ENCODE measurements at regions not wholly inside any gene's neighbourhood (a gene's known extent, or its start where the extent isn't known, plus 50 kb on each side); places are given as distances from the start of the nearest gene placed in this dataset.

DNA sequence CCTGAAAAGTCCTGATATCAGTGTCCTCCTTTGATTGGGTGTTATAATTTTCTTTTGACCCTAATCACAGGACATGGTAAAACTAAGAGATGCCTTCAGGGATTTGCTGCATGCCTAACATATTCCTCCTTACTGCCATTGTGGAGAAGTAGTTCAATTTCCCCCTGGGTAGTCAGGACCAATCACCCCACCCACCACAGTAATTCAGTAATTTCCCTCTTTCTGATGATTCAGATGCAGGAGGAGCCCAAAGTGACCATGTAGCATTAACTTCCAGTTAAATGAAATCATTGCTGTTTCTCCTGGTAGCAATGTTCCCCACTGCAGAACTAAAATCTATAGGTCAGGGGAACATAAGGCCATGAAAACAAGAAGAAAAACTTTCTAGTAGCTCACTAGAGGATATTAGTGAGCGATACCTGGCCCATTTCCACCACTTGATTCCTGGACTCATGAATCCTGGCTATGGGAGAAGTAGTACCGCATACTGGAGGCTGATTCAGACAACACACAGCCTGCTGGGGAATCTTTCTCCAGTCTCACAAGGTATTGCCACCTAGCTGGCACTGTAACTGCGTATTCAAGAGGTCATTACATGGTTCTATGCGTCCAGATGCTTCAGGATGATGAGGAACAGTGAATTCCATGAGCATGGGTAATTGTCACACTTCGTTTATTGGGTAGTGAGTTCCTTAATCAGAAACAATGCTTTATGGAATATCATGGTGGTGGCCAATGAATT lies 561.2 kb downstream of the HAO1 start:
- Mint-ChIP-seq H3K27ac (ENCODE audit: unreplicated experiment) (no peak overlapping the region), H3K4me3 (ENCODE audit: unreplicated experiment) (no peak overlapping the region), H3K27me3 (ENCODE audit: unreplicated experiment) (no peaks in the 10 kb centered on the region), H3K4me1 (ENCODE audit: low read depth, unreplicated experiment) (no peaks in the 10 kb centered on the region), H3K9me3 (ENCODE audit: unreplicated experiment) (no peaks in the 10 kb centered on the region), H3K36me3 (ENCODE audit: unreplicated experiment) (no peaks in the 10 kb centered on the region)
- no peak for DNase-seq
- TF ChIP-seq, protein P1, sequence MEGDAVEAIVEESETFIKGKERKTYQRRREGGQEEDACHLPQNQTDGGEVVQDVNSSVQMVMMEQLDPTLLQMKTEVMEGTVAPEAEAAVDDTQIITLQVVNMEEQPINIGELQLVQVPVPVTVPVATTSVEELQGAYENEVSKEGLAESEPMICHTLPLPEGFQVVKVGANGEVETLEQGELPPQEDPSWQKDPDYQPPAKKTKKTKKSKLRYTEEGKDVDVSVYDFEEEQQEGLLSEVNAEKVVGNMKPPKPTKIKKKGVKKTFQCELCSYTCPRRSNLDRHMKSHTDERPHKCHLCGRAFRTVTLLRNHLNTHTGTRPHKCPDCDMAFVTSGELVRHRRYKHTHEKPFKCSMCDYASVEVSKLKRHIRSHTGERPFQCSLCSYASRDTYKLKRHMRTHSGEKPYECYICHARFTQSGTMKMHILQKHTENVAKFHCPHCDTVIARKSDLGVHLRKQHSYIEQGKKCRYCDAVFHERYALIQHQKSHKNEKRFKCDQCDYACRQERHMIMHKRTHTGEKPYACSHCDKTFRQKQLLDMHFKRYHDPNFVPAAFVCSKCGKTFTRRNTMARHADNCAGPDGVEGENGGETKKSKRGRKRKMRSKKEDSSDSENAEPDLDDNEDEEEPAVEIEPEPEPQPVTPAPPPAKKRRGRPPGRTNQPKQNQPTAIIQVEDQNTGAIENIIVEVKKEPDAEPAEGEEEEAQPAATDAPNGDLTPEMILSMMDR (IDR thresholded peaks at IDR 0.05; ENCODE audit: partially characterized antibody, unreplicated experiment), result no peak

DNA sequence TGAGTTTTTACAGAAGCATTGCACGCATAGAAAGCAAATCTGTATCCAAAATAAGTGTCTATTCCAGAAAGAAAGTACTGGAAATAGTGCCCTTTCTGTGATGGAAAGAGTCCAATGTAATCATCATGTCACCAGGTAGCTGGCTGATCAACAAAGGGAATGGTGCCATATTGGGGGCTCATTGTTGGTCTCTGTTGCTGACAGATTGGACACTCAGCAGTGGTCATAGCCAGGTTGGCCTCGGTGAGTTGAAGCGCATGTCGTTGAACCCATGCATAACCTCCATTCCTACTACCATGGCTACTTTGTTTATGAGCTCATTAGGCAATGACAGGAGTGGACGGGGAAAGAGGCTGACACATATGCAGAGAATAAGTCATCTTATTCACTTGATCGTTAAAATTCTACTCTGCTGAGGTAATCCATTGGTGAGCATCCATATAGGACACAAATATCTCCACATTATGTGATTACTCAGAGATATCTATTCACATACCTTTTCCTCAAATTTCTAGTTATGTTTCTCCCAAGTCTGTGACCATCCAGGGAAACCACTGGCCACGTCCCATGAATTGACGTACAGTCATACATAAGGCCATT lies 560.5 kb downstream of the HAO1 start:
- no peak overlapping the region for H3K4me3 Mint-ChIP-seq (ENCODE audit: unreplicated experiment)
- H3K27ac Mint-ChIP-seq (ENCODE audit: unreplicated experiment), result no peak overlapping the region
- no peaks in the 10 kb centered on the region for H3K27me3 Mint-ChIP-seq (ENCODE audit: unreplicated experiment)
- no peak for DNase-seq
- H3K36me3 Mint-ChIP-seq (ENCODE audit: unreplicated experiment), result no peaks in the 10 kb centered on the region
- TF ChIP-seq, protein P1 (IDR thresholded peaks at IDR 0.05; ENCODE audit: partially characterized antibody, unreplicated experiment), result no peak
- no peaks in the 10 kb centered on the region for H3K4me1 Mint-ChIP-seq (ENCODE audit: low read depth, unreplicated experiment)
- no peaks in the 10 kb centered on the region for H3K9me3 Mint-ChIP-seq (ENCODE audit: unreplicated experiment)

- H3K36me3 Mint-ChIP-seq (ENCODE audit: unreplicated experiment), result no peaks in the 10 kb centered on the region
- TF ChIP-seq, protein P1 (IDR thresholded peaks at IDR 0.05; ENCODE audit: partially characterized antibody, unreplicated experiment), result no peak
- no peaks in the 10 kb centered on the region for H3K9me3 Mint-ChIP-seq (ENCODE audit: unreplicated experiment)
- no peak overlapping the region for H3K27ac Mint-ChIP-seq (ENCODE audit: unreplicated experiment)
- H3K4me3 Mint-ChIP-seq (ENCODE audit: unreplicated experiment), result no peak overlapping the region
- no peak for DNase-seq
- no peaks in the 10 kb centered on the region for H3K27me3 Mint-ChIP-seq (ENCODE audit: unreplicated experiment)
- no peaks in the 10 kb centered on the region for H3K4me1 Mint-ChIP-seq (ENCODE audit: low read depth, unreplicated experiment)
Observed at GRCh38 chr20:7383216-7383615, 557.0 kb downstream of the HAO1 start.

DNA sequence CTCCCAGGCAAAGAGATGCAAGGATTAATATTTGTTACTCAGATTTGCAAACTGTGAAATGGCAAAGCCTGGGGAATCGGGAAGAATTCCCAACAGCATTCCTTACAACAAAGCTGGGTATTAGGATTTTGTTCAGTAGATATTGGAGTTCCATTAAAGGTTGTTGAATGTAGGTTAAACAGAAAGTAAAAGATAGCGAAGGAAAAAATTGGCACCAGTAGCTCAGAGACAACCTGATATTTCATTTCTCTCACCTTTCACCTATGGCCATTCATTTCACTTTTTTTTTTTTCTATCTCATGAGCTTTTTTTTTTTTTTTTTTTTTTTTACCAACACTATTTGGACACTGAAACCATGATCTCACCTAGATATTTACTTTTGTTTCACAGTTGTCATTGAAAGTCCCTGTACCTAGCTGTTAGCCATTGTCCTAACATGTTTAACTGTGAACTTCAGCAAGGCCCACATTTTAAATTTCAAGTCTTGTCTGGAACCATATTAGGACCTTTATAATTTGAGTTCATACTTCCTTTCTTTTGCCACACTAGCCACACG lies 552.5 kb downstream of the HAO1 start:
- no peak for DNase-seq
- Mint-ChIP-seq H3K27me3 (ENCODE audit: unreplicated experiment) (no peaks in the 10 kb centered on the region), H3K9me3 (ENCODE audit: unreplicated experiment) (no peaks in the 10 kb centered on the region), H3K27ac (ENCODE audit: unreplicated experiment) (no peak overlapping the region), H3K4me3 (ENCODE audit: unreplicated experiment) (no peak overlapping the region), H3K36me3 (ENCODE audit: unreplicated experiment) (no peaks in the 10 kb centered on the region), H3K4me1 (ENCODE audit: low read depth, unreplicated experiment) (no peaks in the 10 kb centered on the region)
- TF ChIP-seq, protein P1 (IDR thresholded peaks at IDR 0.05; ENCODE audit: partially characterized antibody, unreplicated experiment), result no peak

DNA sequence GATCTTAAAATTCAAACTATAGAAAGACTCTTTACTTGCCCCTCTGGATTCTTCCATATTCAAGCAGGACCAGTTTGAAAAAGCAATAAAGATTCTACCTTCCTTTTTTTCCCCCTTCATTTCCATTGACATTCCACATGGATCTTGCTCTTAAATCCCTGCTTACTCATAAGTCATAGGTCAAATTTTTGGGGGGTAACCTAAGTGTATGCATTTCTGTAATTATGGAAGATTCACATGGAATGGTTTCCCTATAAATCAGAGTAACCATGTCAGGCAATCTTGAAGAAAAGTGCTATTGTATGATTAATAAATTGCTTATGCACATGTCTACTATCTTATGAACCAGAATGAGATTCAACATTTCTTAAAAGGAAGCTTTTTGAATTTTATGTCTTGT lies 551.0 kb downstream of the HAO1 start:
- DNase-seq, result no peak
- Mint-ChIP-seq H3K9me3 (ENCODE audit: unreplicated experiment) (no peaks in the 10 kb centered on the region), H3K4me3 (ENCODE audit: unreplicated experiment) (no peak overlapping the region), H3K4me1 (ENCODE audit: low read depth, unreplicated experiment) (no peaks in the 10 kb centered on the region), H3K27me3 (ENCODE audit: unreplicated experiment) (peaks cover 2% of the 10 kb centered on the region), H3K27ac (ENCODE audit: unreplicated experiment) (no peak overlapping the region), H3K36me3 (ENCODE audit: unreplicated experiment) (no peaks in the 10 kb centered on the region)
- TF ChIP-seq, protein P1 (IDR thresholded peaks at IDR 0.05; ENCODE audit: partially characterized antibody, unreplicated experiment), result no peak
